ENCODE measurements at regions not wholly inside any gene's neighbourhood (a gene's known extent, or its start where the extent isn't known, plus 50 kb on each side); places are given as distances from the start of the nearest gene placed in this dataset.

GRCh38 chr4:40699648-40700047 lies 50.1 kb upstream of the NSUN7 start:
- TF ChIP-seq, protein P1, sequence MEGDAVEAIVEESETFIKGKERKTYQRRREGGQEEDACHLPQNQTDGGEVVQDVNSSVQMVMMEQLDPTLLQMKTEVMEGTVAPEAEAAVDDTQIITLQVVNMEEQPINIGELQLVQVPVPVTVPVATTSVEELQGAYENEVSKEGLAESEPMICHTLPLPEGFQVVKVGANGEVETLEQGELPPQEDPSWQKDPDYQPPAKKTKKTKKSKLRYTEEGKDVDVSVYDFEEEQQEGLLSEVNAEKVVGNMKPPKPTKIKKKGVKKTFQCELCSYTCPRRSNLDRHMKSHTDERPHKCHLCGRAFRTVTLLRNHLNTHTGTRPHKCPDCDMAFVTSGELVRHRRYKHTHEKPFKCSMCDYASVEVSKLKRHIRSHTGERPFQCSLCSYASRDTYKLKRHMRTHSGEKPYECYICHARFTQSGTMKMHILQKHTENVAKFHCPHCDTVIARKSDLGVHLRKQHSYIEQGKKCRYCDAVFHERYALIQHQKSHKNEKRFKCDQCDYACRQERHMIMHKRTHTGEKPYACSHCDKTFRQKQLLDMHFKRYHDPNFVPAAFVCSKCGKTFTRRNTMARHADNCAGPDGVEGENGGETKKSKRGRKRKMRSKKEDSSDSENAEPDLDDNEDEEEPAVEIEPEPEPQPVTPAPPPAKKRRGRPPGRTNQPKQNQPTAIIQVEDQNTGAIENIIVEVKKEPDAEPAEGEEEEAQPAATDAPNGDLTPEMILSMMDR (IDR thresholded peaks at IDR 0.05), result no peak
- TF ChIP-seq POLR2A (IDR thresholded peaks at IDR 0.05), result no peak
